CD14-positive monocyte (primary cell): ENCODE measurements at regions not wholly inside any gene's neighbourhood (a gene's known extent, or its start where the extent isn't known, plus 50 kb on each side); places are given as distances from the start of the nearest gene placed in this dataset.

ENCODE experiments used
- DNase-seq, 3 donors: peaks; one replicate each; pipeline ENCODE4 v3.0.0-alpha.2; 2011 to 2022
- H2AFZ ChIP-seq: 2 replicates; pipeline ENCODE4 v1.6.0; 2012; ENCODE audit warnings: mild to moderate bottlenecking, low read depth, low read length, inconsistent platforms; ENCODE audit not compliant: insufficient read depth, poor library complexity, severe bottlenecking
- H3K27ac ChIP-seq, 2 donors: 1 replicate in 1 of 2; 2 replicates in 1 of 2; pipeline ENCODE4 v1.5.1; 2012 to 2013; ENCODE audit warnings: low read length in 2 of 2, control low read depth in 1 of 2, inconsistent platforms in 1 of 2, low read depth in 1 of 2, mild to moderate bottlenecking in 1 of 2
- H3K27me3 ChIP-seq, 2 donors: one replicate each; pipeline versions ENCODE4 v1.6.0 to v1.6.1; 2011 to 2013; ENCODE audit warnings: low read length in 2 of 2; ENCODE audit not compliant: control insufficient read depth in 2 of 2, insufficient read depth in 2 of 2
- H3K36me3 ChIP-seq, 2 donors: replicated peaks in 1 of 2; 1 replicate in 1 of 2; 2 replicates in 1 of 2; pipeline versions ENCODE4 v1.5.1 to v1.6.1; 2012 to 2013; ENCODE audit warnings: low read length in 2 of 2, control low read depth in 1 of 2, inconsistent platforms in 1 of 2, mild to moderate bottlenecking in 1 of 2; ENCODE audit not compliant: insufficient read depth in 2 of 2, control insufficient read depth in 1 of 2
- H3K4me1 ChIP-seq, 2 donors: 1 replicate in 1 of 2; 2 replicates in 1 of 2; pipeline versions ENCODE4 v1.5.1 to v1.6.1; 2012 to 2013; ENCODE audit warnings: low read length in 2 of 2, control low read depth in 1 of 2, inconsistent platforms in 1 of 2, mild to moderate bottlenecking in 1 of 2, moderate library complexity in 1 of 2; ENCODE audit not compliant: insufficient read depth in 2 of 2, control insufficient read depth in 1 of 2
- H3K4me2 ChIP-seq: replicated peaks from 2 replicates; pipeline ENCODE3; 2012; ENCODE audit warnings: low read length, moderate library complexity, mild to moderate bottlenecking; ENCODE audit not compliant: poor library complexity, severe bottlenecking; ENCODE audit errors: extremely low read depth
- H3K4me3 ChIP-seq, 3 experiments: fragments of 200-600 bp in 1 of 3; sonication (generic) in 1 of 3; replicated peaks in 1 of 3; 1 replicate in 2 of 3; 2 replicates in 1 of 3; pipeline ENCODE4 v1.5.1; 2011 to 2013; ENCODE audit warnings: low read length in 3 of 3, mild to moderate bottlenecking in 3 of 3, control low read depth in 2 of 3, low read depth in 2 of 3, inconsistent platforms in 1 of 3, moderate library complexity in 1 of 3
- H3K79me2 ChIP-seq: 2 replicates; pipeline ENCODE4 v1.6.0; 2012; ENCODE audit warnings: mild to moderate bottlenecking, control low read depth, inconsistent platforms, low read length, moderate library complexity; ENCODE audit not compliant: insufficient read depth
- H3K9ac ChIP-seq: 2 replicates; pipeline ENCODE4 v1.6.0; 2017; ENCODE audit warnings: low read length, mild to moderate bottlenecking; ENCODE audit not compliant: insufficient read depth, poor library complexity, severe bottlenecking
- H3K9me3 ChIP-seq, 2 donors: replicated peaks in 1 of 2; 1 replicate in 1 of 2; 2 replicates in 1 of 2; pipeline versions ENCODE4 v1.5.1 to v1.6.1; 2012 to 2013; ENCODE audit warnings: low read length in 2 of 2, control low read depth in 1 of 2; ENCODE audit not compliant: control insufficient read depth in 1 of 2, insufficient read depth in 1 of 2
- H4K20me1 ChIP-seq: 2 replicates; pipeline ENCODE4 v1.6.0; 2012; ENCODE audit warnings: mild to moderate bottlenecking, low read length, control low read depth, moderate library complexity; ENCODE audit not compliant: insufficient read depth
- H3K27ac Mint-ChIP-seq, 7 donors: one replicate each; pipeline ENCODE4 v1.8.0; 2020; ENCODE audit warnings: mild to moderate bottlenecking in 7 of 7, mixed read lengths in 7 of 7, moderate library complexity in 6 of 7, inconsistent platforms in 2 of 7
- H3K27me3 Mint-ChIP-seq, 3 donors: one replicate each; pipeline ENCODE4 v1.8.0; 2021 to 2022; ENCODE audit warnings: low read depth in 3 of 3, mild to moderate bottlenecking in 3 of 3, mixed read lengths in 3 of 3, moderate library complexity in 3 of 3, inconsistent platforms in 1 of 3
- H3K36me3 Mint-ChIP-seq, 2 donors: one replicate each; pipeline ENCODE4 v1.8.0; 2020; ENCODE audit warnings: mixed read lengths in 2 of 2, inconsistent platforms in 1 of 2, mild to moderate bottlenecking in 1 of 2
- H3K4me1 Mint-ChIP-seq: one replicate; pipeline ENCODE4 v1.8.0; 2020; ENCODE audit warnings: mild to moderate bottlenecking, mixed read lengths
- H3K4me3 Mint-ChIP-seq, 2 donors: one replicate each; pipeline ENCODE4 v1.8.0; 2020; ENCODE audit warnings: mild to moderate bottlenecking in 2 of 2, mixed read lengths in 2 of 2, moderate library complexity in 1 of 2
- H3K9me3 Mint-ChIP-seq, 7 donors: one replicate each; pipeline ENCODE4 v1.8.0; 2020 to 2022; ENCODE audit warnings: mixed read lengths in 7 of 7, mild to moderate bottlenecking in 6 of 7, moderate library complexity in 6 of 7, inconsistent platforms in 2 of 7
- CTCF ChIP-seq: fragments of 200-600 bp; IDR thresholded peaks from one replicate; pipeline ENCODE4 v1.8.0; 2022; ENCODE audit warnings: antibody characterized with exemption, mild to moderate bottlenecking
- WGBS: methylation state at CpG from one replicate; pipeline ENCODE4 v1.1.5; 2013; ENCODE audit warnings: missing lambda C conversion rate; ENCODE audit not compliant: insufficient coverage; 5-methylcytosine and 5-hydroxymethylcytosine counted together
- intact Hi-C, 2 donors: fragments of 100-400 bp; cut with micrococcal nuclease; formaldehyde crosslinking; loops; one replicate each; pipeline versions ENCODE4 v1.15.0 to v1.15.1; 2023

GRCh38 chr1:69388044-69388443 is 179.7 kb upstream of the LRRC7 start:
- H3K36me3 Mint-ChIP-seq = no peaks in the 10 kb centered on the region
- Histone ChIP-seq H3K9me3 (peaks cover 0 to 4% of the 10 kb centered on the region in 2 donors), H3K36me3 (no peaks in the 10 kb centered on the region), H3K4me3 (no peak overlapping the region), H4K20me1 (no peaks in the 10 kb centered on the region), H3K9ac (no peak overlapping the region), H3K4me2 (no peak overlapping the region), H3K27me3 (no peaks in the 10 kb centered on the region), H3K4me1 (no peaks in the 10 kb centered on the region), H3K27ac (no peak overlapping the region), H2AFZ (no peak overlapping the region), H3K79me2 (no peaks in the 10 kb centered on the region)
- H3K4me1 Mint-ChIP-seq = no peaks in the 10 kb centered on the region
- no peak overlapping the region for H3K27ac Mint-ChIP-seq
- H3K27me3 Mint-ChIP-seq = no peaks in the 10 kb centered on the region
- H3K9me3 Mint-ChIP-seq = peaks cover under 1 to 18% (median 13%) of the 10 kb centered on the region in 7 donors
- no peak overlapping the region for H3K4me3 Mint-ChIP-seq
- TF ChIP-seq CTCF = no peak
- intact Hi-C loops = no loop called here
- no peak for DNase-seq

- no peaks in the 10 kb centered on the region for H3K4me1 Mint-ChIP-seq
- Histone ChIP-seq H3K4me3 (no peak overlapping the region), H3K4me2 (no peak overlapping the region), H3K27me3 (no peaks in the 10 kb centered on the region), H3K9ac (no peak overlapping the region), H3K79me2 (no peaks in the 10 kb centered on the region), H2AFZ (no peak overlapping the region), H3K9me3 (peaks cover 1 to 4% of the 10 kb centered on the region in 2 donors), H3K27ac (no peak overlapping the region), H3K4me1 (no peaks in the 10 kb centered on the region), H4K20me1 (no peaks in the 10 kb centered on the region), H3K36me3 (no peaks in the 10 kb centered on the region)
- H3K27ac Mint-ChIP-seq = no peak overlapping the region
- WGBS = no CpG with 5 or more reads among the region's 1 CpG
- H3K4me3 Mint-ChIP-seq = no peak overlapping the region
- intact Hi-C loops = no loop called here
- peaks cover 0 to 14% (median 5%) of the 10 kb centered on the region in 7 donors for H3K9me3 Mint-ChIP-seq
- TF ChIP-seq CTCF = no peak
- no peaks in the 10 kb centered on the region for H3K36me3 Mint-ChIP-seq
- no peaks in the 10 kb centered on the region for H3K27me3 Mint-ChIP-seq
- no peak for DNase-seq
These were observed 167.6 kb upstream of the LRRC7 start for GRCh38 chr1:69400128-69400527.
